GM12872 (cell line): ENCODE measurements at regions not wholly inside any gene's neighbourhood (a gene's known extent, or its start where the extent isn't known, plus 50 kb on each side); places are given as distances from the start of the nearest gene placed in this dataset.

Source experiments
- TF ChIP-seq, protein P1 (sequence below): IDR thresholded peaks from 3 replicates; pipeline ENCODE4 v1.5.1; 2011; ENCODE audit warnings: low read depth, mild to moderate bottlenecking, low read length, moderate library complexity; ENCODE audit not compliant: insufficient read depth

DNA sequence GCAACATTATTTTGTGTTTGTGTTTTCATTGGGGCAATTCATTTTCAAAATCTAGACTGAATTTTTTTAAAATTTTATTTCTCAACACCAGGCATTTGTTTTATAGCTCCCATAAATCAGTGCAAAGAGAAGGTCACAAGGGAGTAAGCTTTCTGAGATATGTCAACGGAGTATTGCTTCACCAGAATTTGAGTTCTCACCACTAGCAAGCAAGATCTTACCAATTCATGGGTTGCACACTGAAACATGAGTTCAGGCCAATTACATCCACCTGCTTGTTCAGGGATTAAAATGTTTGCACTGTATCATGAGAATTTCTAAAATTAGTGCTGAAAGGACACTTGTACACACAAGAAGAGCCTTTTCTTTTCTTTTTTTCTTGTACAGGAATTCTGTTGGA, 121.9 kb downstream of the CAND1 start:
- TF ChIP-seq, protein P1, sequence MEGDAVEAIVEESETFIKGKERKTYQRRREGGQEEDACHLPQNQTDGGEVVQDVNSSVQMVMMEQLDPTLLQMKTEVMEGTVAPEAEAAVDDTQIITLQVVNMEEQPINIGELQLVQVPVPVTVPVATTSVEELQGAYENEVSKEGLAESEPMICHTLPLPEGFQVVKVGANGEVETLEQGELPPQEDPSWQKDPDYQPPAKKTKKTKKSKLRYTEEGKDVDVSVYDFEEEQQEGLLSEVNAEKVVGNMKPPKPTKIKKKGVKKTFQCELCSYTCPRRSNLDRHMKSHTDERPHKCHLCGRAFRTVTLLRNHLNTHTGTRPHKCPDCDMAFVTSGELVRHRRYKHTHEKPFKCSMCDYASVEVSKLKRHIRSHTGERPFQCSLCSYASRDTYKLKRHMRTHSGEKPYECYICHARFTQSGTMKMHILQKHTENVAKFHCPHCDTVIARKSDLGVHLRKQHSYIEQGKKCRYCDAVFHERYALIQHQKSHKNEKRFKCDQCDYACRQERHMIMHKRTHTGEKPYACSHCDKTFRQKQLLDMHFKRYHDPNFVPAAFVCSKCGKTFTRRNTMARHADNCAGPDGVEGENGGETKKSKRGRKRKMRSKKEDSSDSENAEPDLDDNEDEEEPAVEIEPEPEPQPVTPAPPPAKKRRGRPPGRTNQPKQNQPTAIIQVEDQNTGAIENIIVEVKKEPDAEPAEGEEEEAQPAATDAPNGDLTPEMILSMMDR = no peak

DNA sequence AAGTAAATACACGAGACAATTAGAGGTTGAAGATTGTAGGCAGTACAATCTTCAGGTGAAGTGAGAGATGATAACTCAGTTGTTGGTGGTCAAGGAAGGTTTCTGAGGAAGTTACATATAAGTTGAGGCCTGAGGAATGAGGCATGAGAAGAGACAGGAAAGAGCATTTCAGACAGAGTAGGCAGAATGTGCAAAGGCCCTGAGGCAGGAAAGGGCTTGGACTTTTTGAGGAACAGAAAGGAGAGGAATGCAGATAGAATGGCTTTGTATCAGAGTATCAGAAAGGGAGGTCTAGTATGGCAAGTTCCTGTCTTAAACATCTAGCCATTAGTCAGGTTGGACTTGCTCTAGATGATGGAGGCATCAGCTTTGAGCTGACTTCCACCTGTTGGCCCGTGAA, 122.5 kb downstream of the CAND1 start:
- TF ChIP-seq, protein P1 = no peak

DNA sequence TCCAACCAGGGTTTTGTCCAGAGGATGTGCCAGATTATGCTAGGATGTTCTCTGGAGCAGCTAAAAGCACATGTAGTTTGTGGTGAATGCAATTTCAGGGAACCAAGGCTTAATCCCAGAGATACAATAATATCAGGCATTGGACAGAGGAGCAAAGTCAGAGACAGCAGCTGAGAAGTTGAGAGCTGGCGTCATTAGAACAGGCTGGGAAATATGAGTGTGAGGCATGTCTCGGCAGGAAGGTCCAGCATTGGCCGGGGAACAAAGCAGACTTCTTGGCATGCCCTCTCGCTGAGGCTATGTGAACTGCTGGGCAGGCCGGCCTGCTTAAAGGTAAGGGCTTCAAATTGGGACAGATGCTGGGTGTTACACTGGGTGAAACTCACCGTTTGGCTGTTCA, 125.4 kb downstream of the CAND1 start:
- TF ChIP-seq, protein P1 = no peak

DNA sequence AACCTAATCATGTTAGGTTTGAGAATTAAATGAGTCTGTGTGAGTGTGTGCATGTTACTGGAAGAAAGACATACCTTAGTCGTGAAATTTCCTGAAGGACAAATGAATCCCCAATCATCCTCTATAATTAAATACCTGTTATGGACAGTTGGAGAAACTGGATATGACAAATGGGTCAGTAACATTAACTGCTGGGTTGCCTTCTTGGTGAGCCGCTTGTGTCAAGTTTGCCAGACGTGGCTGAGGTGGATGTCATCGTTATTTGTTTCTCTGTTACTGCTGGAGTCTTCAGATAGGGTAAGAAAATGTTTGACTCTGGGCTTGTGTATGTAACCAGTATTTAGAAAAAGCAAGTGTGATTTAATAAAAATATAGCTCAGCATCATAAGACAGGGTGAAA, 131.6 kb downstream of the CAND1 start:
- TF ChIP-seq, protein P1 = no peak

DNA sequence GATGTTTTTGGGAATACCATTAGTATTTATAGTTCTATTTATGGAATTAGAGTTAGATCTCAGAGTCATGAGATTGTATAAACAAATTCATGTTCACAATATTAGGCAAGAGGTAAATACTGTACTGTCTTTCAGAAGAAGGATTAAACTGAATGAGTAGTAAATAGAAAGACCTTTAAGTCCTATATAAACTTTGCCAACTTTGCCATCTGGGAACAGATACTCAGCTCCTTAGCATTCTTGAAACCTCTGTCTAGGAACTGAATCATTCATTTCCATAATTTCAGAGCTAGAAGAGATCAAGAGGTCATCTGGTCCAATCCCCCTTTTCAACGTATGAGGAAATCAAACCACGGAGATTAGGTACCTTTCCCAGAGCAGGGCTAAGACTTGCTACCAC, 141.1 kb downstream of the CAND1 start:
- TF ChIP-seq, protein P1 = no peak

DNA sequence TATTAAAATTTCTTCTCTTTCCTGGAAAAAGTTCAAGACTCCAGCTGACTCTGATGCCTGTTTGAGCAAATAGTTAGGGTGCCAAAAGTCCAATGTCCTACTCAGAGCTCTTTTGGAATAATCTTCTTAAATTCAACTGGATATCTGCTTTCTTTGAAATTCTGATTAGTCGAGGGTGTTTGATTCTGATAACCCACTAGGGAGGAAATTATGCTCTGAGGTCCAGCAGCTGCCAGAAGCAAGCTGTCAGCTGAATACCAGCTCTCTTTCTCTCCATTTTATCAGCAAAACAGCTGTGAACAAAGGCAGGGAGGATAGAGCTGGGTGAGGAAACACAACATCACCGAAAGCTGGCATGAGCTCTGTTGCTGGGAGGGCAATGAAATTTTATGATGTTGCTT, 141.5 kb downstream of the CAND1 start:
- TF ChIP-seq, protein P1 = no peak

DNA sequence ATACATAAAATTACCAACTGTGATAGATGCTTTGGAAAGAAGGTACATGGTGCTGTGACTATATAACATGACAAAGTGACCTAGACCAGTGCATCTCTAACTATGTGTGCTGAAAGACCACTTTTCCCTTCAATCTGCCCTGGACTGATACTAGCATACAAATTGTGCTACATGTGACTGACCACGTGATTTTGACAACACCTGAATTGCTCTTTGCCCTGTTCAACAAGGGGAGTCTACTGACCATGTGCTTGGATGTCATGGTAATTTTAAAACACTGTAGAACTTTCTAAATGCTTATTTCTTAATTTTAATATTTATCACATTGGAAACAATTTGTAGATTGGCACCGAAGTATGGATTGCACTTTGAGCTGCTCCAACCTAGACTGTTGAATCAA, 142.4 kb downstream of the CAND1 start:
- TF ChIP-seq, protein P1 = no peak

DNA sequence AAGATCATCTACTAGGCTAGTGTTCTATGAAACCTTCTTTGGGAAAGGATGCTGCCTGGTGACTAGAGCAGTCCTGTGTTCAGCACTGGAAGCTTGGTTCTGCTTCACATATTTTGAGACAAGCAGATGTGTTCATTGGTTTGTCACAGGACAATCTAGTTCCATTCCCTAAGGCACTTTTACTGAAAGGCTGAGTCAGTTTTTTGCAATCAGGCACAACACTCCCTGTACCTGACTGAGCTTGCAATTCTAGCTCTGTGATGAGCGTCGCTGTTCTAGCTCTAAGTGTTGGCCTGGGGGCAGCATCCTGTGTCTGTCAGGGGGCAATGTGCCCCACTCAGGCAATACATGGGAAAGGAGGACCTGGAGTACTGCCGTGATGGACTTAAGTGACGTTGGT, 144.4 kb downstream of the CAND1 start:
- TF ChIP-seq, protein P1 = no peak
